Activated T-helper 9 cell treated with anti-CD3 and anti-CD28 coated beads, Interleukin-2, amount 50 U/mL, for 16 hours (primary cell): ENCODE measurements at regions not wholly inside any gene's neighbourhood (a gene's known extent, or its start where the extent isn't known, plus 50 kb on each side); places are given as distances from the start of the nearest gene placed in this dataset.

Experiments
- DNase-seq: peaks from one replicate; pipeline ENCODE4 v3.0.0-alpha.2; 2020; ENCODE audit warnings: low read depth

- no peak for DNase-seq
Observed at GRCh38 chr2:8455236-8456150, 226.4 kb upstream of the ID2 start.

DNA sequence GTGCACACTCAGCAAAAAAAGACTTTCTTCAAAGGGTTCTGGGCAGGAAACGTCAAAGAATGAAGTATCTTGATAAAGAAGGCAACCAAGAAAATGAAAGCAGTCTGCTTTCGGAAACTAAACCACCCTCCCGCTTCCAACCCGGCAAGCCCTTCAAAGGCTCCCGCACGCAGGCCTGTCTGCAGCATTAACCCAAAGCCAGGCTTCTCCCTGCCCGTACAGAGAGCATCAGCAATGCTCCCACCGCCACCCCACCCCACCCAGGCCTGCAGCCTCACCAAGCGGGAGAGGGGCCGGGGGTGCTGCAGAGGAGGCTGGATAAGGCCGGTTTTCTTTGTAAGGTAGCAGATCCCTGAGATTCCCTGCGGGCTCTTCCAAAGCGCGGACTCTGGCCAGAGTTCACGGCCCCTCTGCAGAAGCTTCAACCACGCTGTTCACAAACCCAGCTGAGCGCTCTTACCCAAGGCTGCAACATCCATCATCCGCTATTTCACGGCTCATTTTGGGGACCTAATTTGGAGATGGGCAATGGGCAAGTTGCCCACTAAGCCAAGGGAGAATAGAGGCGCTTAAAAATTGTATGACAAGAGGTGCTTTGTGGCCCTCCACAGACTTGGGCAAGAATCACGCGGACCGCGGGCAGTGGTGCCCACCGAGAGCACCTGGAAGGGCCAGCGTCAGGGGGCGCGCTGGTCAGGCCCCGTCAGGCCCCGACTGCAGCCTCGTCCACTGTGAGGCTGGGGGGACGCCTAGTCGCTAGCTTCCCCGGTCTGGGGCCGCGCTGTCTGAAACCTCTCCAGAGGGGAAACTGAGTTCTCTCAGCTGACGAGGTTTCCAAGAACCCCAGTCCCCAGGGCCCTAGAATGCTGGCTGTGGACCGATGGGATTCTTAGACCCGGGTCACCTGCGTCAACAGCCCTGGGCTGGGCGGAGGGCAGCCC, 225.4 kb upstream of the ID2 start:
- DNase-seq, result peak; percentile 46

DNA sequence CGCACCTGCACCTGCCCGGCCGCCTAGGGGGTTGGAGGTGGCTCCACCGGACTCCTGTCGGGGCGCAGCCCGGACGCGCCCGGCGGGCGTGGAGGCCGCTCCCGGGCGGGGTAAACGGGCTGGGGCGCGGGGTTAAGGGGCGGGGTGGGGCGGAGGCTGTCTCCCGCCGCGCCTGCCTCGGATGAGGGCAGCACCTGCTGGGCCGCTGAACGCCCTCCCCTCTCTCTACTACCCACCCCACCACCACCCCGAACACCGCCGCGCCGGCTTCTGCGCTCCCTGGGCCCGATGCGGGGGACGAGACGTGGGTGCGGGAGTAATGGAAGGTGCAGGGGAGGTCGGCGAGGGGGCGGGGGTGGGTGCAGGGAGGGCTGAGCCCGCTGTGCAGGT, 224.8 kb upstream of the ID2 start:
- DNase-seq, result peak; percentile 28

GRCh38 chr2:8457699-8458502, 224.0 kb upstream of the ID2 start:
- no peak for DNase-seq

DNA sequence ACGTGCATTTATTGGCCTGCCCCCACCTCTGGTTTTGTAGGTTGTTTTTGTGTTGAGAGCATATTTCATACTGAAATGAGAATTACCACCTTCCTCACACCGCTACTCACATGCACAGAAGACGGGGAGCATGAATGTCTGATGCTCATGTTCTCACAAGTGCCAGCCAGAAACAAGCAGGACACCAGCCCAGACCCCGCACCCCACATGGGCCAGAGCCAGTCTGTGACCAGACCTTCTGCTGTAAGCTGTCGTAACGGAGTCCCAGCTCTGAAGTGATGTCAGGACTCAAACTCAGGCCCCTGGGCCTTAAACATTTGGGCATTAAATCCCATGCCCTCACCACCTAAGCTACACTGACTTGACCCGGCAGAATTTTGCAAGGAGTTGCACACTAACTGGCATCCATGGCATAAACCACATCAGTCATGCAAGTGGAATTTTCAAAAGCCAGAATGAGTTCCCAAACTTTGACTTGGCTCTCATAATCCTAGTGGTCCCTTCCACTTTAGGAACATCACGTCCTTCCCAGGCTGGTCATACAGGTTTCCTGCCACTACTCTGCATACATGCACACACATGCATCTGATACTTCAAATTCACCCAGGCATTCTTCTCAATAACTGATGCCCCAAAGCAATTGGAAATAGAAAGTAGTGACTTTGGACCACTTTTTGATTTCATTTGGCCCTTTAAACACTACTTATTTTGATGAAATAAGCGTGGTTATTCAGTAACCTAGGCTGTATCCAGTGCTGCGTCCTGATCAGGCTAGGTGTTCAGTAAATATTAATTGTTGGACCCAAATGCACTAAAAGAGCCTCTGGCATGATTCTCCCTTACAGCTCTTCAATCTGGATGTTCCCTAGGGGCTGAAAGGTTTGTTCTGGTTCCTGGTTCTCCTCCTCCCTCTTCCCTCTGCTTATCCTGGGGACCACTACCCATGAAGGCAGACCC, 223.1 kb upstream of the ID2 start:
- no peak for DNase-seq

- no peak for DNase-seq
Observed at GRCh38 chr2:8459474-8459873, 222.4 kb upstream of the ID2 start.

DNA sequence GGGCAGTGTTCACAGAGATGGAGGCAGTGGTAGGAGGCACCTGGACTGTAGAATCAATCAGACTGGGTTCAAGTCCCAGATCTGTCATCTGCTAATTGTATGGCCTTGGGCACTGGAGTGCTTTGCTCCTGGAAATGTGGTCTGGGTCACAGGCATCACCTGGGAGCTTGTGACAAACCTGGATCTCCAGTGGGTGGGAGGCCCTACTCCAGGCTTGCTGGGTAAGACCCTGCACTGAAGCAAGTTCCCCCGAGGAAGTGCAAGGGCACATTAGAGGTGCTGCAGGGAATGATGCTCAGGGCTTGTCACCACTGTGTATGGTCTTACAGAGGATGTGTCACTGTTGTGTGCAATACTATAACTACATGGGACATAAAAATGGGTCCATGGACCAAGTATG, 220.5 kb upstream of the ID2 start:
- no peak for DNase-seq

DNA sequence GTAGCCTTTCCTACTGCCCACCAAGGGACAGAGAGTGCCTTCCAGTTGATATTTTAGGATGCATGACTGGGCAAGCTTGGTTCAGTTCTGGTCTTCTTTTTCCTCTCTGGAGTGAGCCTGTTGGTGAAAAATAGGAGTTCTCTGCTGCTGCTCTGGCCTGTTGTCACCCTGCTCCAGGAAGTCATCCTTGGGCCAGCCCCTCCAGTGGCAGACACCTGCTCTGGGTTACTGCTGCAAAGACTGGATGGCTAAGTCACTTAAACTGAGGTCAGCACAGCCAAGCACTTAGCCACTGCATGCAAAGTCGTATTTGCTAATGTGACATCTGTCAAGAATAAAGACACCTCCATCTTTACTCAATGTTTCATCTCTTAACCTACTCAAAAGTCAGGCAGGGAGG, 219.6 kb upstream of the ID2 start:
- DNase-seq, result no peak

DNA sequence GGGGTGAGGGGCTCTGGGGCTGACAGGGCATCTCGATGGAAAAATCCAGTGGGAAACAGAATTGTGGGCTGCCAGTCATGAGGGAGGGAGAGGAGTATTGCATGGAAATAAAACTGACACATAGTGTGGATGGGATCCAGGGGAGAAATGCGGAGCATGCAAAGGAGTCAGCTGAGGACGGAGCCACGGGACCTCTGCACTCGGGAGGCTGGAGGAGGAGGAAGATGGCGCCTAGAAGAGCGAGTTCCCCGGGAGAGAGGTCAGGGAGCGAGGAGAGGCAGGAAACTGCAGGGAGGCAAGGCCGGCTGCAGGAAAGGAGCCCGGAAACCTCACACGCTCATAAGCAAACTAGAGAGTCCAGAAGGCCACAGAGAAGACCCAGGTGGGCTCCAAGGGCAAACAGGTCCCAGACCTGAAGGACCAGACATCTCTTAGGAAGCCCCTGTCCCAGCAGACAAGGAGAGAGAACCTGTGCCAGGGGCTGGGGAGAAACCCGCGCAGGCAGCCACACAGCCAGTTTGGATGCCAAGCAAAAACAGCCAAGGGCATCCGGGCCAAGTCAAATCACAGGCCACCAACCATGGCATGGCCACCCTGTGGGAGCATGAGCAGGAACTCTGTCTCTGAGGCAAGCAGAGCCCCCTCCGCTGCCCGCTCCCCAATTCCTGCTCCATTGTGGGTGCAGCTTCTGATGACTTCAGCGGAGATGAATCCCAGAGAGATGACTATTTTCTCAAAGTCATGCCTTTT, 218.8 kb upstream of the ID2 start:
- no peak for DNase-seq

DNA sequence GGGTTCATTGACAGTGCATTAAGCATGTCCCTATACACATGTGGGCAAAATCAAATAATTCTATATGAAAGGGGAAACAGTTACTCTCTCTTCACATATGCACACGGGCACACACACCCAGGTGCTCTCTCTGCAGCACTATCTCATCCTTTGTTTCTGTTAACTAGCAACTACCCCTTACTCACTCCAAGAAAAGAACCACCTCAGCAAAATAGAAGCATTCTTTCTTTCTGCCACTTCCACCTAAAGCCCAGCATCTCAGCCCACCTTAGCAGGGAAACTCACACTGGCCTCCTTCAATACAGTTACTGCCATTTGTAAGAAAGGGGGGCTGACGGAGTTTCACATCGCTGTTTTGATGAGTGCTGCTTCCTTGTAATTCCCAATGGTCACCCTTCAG, 216.3 kb upstream of the ID2 start:
- no peak for DNase-seq

DNA sequence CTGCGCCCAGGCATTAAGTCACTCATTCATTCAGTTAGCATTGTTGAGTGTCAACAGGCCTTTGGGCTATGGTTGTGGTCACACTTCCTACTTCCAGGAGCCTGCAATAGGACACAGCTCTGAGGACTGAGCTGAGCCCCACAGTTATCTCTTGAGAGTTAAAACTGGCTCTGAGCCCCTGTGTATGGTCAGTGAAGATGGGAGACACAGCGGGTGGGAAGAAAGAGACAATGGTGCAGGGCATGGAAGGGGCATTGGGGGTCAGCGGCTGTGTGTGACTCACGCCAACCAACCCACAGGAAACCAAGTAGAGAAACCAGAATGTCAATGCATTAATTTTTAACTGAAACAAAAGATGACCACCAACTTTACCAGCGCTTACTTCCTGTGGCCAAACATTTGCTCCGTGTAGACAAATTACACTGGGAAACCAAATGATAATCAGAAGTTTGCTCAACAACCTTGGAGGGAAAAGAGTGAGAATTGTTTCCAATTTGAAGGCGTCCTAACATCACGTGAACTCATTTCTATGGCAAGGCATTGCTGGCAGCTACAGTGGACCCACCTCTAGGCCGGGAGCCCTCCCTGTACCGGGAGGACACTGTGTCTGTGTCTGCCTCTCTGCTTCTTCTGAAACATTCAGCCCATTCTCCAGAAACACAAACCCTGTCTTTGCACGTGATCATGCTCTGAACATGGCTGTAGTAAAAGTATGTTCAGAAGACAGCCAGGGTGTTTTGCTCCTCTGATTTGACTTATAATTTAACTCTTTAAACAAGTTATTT, 212.0 kb upstream of the ID2 start:
- DNase-seq, result no peak

DNA sequence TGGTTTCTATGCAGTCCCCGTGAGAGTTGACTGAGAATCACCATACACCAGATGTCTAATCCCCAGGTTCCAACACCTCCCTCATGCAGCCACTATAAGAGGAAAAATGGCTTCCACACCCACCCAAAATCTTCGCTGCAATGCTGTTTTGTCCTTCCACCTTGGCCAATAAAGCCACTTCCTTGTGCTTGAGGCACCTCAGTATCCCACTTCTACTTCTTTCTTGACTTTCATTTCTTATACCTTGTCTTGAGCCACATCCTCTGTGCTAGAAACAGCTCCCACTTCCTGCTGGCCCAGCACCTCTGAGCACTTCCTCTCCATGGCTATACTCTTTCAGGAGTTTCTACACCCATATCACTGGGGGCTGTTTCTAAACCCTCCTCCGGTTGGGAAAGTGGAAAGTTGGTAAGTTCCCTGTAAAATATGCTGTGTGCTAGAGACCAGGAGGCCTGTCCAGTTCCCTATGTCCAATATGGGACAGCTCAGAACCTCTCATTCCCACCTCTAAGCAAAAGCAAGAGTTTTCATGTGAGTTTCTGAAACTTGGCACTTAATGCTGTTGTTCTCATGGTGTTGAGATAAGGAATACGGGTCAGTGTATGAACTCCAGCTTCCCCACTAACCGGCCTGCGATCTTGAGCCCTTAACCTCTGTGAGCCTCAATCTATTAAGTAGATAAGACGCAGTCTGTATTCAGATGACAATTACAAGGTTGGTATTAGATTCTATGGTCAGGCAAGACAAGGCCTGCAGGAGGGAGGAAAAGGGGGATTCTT, 209.1 kb upstream of the ID2 start:
- no peak for DNase-seq

DNA sequence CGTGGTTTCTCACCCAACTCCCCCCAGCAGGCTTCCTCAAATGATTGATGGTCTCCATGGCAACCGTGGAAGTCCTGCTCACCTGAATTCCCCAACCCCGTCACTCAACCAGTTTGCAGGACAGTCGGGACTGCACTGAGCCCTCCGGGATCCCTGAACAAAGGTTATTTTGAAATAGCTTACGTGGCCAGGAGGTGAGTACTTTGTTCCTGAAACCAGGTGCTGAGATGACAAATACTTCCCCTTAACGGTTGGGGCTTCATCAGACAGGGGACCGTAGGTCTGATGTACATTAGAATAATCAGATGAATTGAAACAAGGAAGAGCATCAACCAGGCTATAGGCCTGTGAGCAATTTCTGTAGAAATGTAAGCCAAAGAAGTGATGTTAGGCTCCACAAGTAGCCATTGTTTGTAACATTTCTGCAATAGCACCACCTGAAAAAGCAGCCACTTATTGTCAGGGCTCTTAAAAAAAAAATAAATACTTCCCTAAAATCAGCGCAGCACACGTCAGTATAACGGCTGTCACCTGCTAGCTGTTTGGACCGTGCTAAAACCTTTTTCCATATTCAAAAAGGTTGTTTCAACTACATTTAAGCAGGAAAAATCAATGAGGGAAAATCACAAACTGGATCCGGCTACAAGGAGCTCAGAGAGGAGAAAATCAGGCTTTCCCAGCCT, 206.4 kb upstream of the ID2 start:
- DNase-seq, result peak; percentile 45

DNA sequence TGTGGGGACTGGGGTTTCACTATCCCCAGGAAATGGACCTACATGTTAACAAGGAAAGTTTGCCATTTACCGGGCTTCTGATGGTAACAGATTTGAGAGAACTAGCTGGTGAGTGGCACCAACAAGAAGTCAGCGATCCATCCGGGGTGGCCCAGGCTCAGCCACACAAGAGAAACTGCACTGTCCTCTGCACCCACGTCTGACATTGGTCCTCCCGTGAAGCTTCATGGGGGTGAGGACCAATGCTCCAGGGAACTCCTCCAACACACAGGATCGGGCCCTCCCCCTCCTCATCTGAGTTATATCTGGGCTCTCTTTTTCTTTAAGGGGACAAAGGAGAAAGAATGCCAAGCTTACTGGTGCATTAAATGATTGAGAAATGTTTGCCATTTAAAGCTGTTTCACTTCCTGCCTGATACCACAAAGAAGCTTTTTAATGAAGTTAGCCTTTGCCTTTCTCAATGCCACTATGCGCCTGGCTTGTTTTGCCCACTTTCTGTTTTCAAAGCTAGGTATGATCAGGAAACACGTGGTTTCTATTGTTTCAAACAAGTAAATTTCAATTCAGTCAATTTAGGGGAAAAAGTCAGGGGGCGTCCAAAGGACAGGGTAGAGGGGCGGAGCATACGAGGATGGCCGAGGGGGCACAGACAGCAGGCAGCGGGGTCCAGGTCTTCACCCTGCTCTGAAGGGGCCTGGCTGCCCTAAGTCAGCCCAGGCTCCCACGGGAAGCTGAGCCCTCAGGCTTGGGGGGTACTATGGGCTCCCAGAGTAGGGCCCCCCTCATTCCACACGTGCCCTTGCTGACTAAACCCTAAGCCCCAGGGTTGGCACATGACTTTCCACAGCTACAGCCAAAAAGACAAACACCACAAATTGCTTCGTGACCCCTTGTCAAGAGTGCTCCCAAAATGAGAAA, 204.0 kb upstream of the ID2 start:
- DNase-seq, result no peak

- DNase-seq, result no peak
Observed at GRCh38 chr2:8478471-8478793, 203.4 kb upstream of the ID2 start.

DNA sequence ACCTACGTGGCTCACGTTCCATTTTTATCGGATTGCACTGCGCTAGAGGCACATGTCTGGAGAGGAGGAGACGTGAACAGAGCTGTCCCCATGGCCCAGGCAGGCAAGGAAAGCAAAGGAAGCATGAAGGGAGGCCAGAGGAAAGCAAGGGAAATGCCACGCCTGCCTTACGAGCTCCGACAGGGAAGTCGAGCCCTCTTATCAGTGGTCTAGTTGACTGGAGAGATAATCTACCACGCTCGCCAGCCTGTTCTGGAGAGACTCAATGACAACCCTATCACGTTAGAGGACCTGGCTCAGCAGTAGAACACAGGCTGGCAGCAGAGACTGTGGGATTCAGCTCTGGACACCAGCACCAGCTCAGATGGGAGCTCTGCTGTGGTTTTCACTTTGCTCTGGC, 202.6 kb upstream of the ID2 start:
- DNase-seq, result no peak

- DNase-seq, result no peak
Observed at GRCh38 chr2:8480915-8481314, 200.9 kb upstream of the ID2 start.
